Loucy (cell line): ENCODE measurements at regions not wholly inside any gene's neighbourhood (a gene's known extent, or its start where the extent isn't known, plus 50 kb on each side); places are given as distances from the start of the nearest gene placed in this dataset.

Source experiments
- H2AFZ ChIP-seq: fragments of 200-600 bp; sonication (generic); 2 replicates; pipeline ENCODE4 v1.6.0; 2016; ENCODE audit warnings: antibody characterized with exemption, mild to moderate bottlenecking, low read length, moderate library complexity
- H3F3A ChIP-seq: fragments of 200-600 bp; 2 replicates; pipeline ENCODE4 v1.6.0; 2016; ENCODE audit warnings: antibody characterized with exemption, low read depth, mild to moderate bottlenecking
- H3K27me3 ChIP-seq: fragments of 200-600 bp; sonication (generic); 2 replicates; pipeline ENCODE4 v1.6.1; 2014; ENCODE audit warnings: low read length, mild to moderate bottlenecking; ENCODE audit not compliant: insufficient read depth, poor library complexity, severe bottlenecking
- H3K36me3 ChIP-seq: fragments of 200-600 bp; sonication (generic); 2 replicates; pipeline ENCODE4 v1.6.1; 2016; ENCODE audit warnings: low read length; ENCODE audit not compliant: insufficient read depth
- H3K4me1 ChIP-seq: fragments of 200-600 bp; sonication (generic); 2 replicates; pipeline ENCODE4 v1.5.1; 2014; ENCODE audit warnings: low read length, mild to moderate bottlenecking; ENCODE audit not compliant: insufficient read depth, poor library complexity, severe bottlenecking
- H3K4me2 ChIP-seq: fragments of 200-600 bp; sonication (generic); 2 replicates; pipeline ENCODE4 v1.6.0; 2014; ENCODE audit warnings: antibody characterized with exemption, low read length, low read depth, mild to moderate bottlenecking; ENCODE audit not compliant: poor library complexity, severe bottlenecking
- H3K4me3 ChIP-seq: fragments of 200-600 bp; sonication (generic); 2 replicates; pipeline ENCODE4 v1.5.1; 2014; ENCODE audit warnings: low read length, mild to moderate bottlenecking, mixed read lengths; ENCODE audit not compliant: poor library complexity, severe bottlenecking
- H3K79me2 ChIP-seq: fragments of 200-600 bp; sonication (generic); 2 replicates; pipeline ENCODE4 v1.6.1; 2014; ENCODE audit warnings: low read length; ENCODE audit not compliant: insufficient read depth
- H3K9ac ChIP-seq: fragments of 200-600 bp; sonication (generic); 2 replicates; pipeline ENCODE4 v1.6.0; 2014; ENCODE audit warnings: mild to moderate bottlenecking, low read depth, low read length, moderate library complexity; ENCODE audit not compliant: poor library complexity, severe bottlenecking
- H3K9me2 ChIP-seq: fragments of 200-600 bp; sonication (generic); replicated peaks from 2 replicates; pipeline ENCODE4 v1.6.1; 2016; ENCODE audit warnings: low read depth, low read length, mixed read lengths
- H3K9me3 ChIP-seq: fragments of 200-600 bp; sonication (generic); 2 replicates; pipeline ENCODE4 v1.6.1; 2014; ENCODE audit warnings: mild to moderate bottlenecking, antibody characterized with exemption, low read length, low read depth; ENCODE audit not compliant: insufficient read depth
- H4K20me1 ChIP-seq: fragments of 200-600 bp; sonication (generic); 2 replicates; pipeline ENCODE4 v1.6.0; 2014; ENCODE audit warnings: antibody characterized with exemption, low read length, mild to moderate bottlenecking; ENCODE audit not compliant: insufficient read depth, poor library complexity, severe bottlenecking
- EZH2phosphoT487 ChIP-seq: fragments of 200-600 bp; IDR thresholded peaks from 2 replicates; pipeline ENCODE4 v1.6.1; 2018; ENCODE audit warnings: antibody characterized with exemption, mild to moderate bottlenecking, moderate library complexity, borderline replicate concordance
- TF ChIP-seq, protein P1 (sequence below): fragments of 200-600 bp; sonication (generic); conservative IDR thresholded peaks from 2 replicates; pipeline ENCODE4 v1.5.1; 2014; ENCODE audit warnings: mild to moderate bottlenecking, antibody characterized with exemption, low read length

GRCh38 chr10:16105082-16105481, 244.8 kb upstream of the MINDY3 start:
- H3F3A ChIP-seq, result no peaks in the 10 kb centered on the region
- TF ChIP-seq EZH2phosphoT487, result no peak
- TF ChIP-seq, protein P1, sequence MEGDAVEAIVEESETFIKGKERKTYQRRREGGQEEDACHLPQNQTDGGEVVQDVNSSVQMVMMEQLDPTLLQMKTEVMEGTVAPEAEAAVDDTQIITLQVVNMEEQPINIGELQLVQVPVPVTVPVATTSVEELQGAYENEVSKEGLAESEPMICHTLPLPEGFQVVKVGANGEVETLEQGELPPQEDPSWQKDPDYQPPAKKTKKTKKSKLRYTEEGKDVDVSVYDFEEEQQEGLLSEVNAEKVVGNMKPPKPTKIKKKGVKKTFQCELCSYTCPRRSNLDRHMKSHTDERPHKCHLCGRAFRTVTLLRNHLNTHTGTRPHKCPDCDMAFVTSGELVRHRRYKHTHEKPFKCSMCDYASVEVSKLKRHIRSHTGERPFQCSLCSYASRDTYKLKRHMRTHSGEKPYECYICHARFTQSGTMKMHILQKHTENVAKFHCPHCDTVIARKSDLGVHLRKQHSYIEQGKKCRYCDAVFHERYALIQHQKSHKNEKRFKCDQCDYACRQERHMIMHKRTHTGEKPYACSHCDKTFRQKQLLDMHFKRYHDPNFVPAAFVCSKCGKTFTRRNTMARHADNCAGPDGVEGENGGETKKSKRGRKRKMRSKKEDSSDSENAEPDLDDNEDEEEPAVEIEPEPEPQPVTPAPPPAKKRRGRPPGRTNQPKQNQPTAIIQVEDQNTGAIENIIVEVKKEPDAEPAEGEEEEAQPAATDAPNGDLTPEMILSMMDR, result no peak
- H3K9me3 ChIP-seq, result no peaks in the 10 kb centered on the region

DNA sequence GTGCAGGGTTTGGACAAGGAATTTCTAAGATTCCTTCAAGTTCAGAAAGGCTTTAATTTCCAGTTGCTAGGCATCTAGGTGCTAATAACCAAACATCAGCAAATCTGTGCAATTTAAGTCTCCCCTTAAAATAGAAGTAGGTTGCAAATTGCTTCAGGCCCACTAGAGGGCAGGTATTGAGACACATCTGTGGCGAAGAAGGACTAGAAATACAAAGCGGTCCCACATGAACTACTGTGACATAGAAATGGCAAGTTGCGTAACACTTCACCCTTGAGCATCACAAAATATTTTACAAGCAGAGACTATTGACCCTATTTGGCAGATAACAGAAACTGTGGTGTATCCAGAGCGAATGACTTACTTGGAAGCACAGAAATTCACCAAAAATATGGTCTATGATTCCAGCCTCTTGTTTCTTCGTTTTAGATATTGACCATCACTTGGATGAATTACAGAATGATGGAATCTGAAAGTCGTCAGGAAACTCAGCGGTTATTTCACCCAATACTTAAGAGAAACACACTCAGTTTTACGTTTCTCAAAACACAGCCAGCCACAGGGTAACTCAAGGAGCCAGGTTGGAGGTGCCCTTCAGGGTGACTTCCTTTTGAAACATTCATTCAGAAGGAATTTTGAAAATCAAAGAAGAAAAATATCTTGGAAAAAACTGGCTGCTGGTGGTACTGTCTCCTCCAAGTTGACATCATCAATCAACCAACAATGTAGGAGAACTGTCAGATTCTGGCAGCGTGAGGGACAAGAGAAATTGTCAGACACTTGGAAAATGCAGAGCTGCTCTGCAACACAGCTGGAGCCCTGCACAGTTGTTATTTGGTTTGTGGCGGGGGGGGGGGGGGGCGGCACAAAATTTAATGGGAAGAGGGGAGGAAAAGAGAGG, 256.3 kb upstream of the MINDY3 start:
- Histone ChIP-seq H3F3A (no peaks in the 10 kb centered on the region), H3K4me2 (no peak overlapping the region), H3K27me3 (no peaks in the 10 kb centered on the region), H4K20me1 (no peaks in the 10 kb centered on the region), H3K36me3 (no peaks in the 10 kb centered on the region), H3K79me2 (no peaks in the 10 kb centered on the region), H2AFZ (no peak overlapping the region), H3K9me2 (no peaks in the 10 kb centered on the region), H3K4me3 (no peak overlapping the region), H3K4me1 (no peaks in the 10 kb centered on the region), H3K9ac (no peak overlapping the region), H3K9me3 (no peaks in the 10 kb centered on the region)
- TF ChIP-seq, protein P1, result peak; percentile 79
- TF ChIP-seq EZH2phosphoT487, result no peak

More at GRCh38 chr10:16105082-16105481, 244.8 kb upstream of the MINDY3 start:
- Histone ChIP-seq H3K79me2 (no peaks in the 10 kb centered on the region), H4K20me1 (no peaks in the 10 kb centered on the region), H3K9me2 (no peaks in the 10 kb centered on the region), H3K4me3 (no peak overlapping the region), H3K36me3 (no peaks in the 10 kb centered on the region), H3K27me3 (no peaks in the 10 kb centered on the region), H3K4me2 (no peak overlapping the region), H3K9ac (no peak overlapping the region), H3K4me1 (no peaks in the 10 kb centered on the region), H2AFZ (no peak overlapping the region)

DNA sequence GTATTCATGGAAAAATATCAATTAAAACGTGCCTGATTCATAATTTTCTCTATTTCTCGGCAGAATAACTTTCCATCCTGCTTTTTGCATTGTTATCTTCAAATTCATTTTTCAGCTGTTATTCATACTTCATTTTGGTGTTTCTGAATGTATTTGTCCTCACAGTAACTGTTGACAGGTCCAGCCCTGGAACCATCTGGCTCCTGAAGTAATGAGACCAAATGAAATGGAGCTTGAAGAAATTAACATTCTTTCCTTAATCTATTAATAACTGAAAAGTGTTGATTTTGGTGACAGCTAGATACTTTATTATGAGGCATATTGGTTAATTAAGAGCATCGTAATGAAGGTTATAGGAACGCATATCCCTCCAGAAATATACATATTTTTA, 257.0 kb upstream of the MINDY3 start:
- Histone ChIP-seq H3K9ac (no peak overlapping the region), H3K4me1 (no peaks in the 10 kb centered on the region), H3K79me2 (no peaks in the 10 kb centered on the region), H3K27me3 (no peaks in the 10 kb centered on the region), H3K4me2 (no peak overlapping the region), H3F3A (no peaks in the 10 kb centered on the region), H3K9me2 (no peaks in the 10 kb centered on the region), H3K9me3 (no peaks in the 10 kb centered on the region), H2AFZ (no peak overlapping the region), H3K36me3 (no peaks in the 10 kb centered on the region), H3K4me3 (no peak overlapping the region), H4K20me1 (no peaks in the 10 kb centered on the region)
- TF ChIP-seq EZH2phosphoT487, result no peak
- TF ChIP-seq, protein P1, result no peak
